IMR-90 (cell line): ENCODE measurements at regions not wholly inside any gene's neighbourhood (a gene's known extent, or its start where the extent isn't known, plus 50 kb on each side); places are given as distances from the start of the nearest gene placed in this dataset.

ENCODE experiments used
- ATAC-seq: fragments of 200-7000 bp; cut with Tn5 transposase; 2 replicates; pipeline ENCODE4 v1.9.1; 2020; ENCODE audit warnings: low read depth, mild to moderate bottlenecking, moderate library complexity
- BruUV-seq: library from RNA; stranded (reverse); fragments of 400-500 nt; replicated peaks from 2 replicates; lab custom pipeline; 2021; lab: Mats Ljungman, UMichigan
- CTCF ChIA-PET: fragments of 300-600 bp; formaldehyde crosslinking; extraction: SDS; loops from one replicate; lab custom pipeline; 2021; ENCODE audit warnings: antibody characterized with exemption; lab: Yijun Ruan, JAX
- POLR2A ChIA-PET: fragments of 300-600 bp; sonication (Branson Sonifier 250); formaldehyde crosslinking; loops from one replicate; lab custom pipeline; 2022; ENCODE audit warnings: antibody characterized with exemption; ENCODE audit not compliant: unreplicated experiment; lab: Charles Lee
- DNase-seq: peaks from one replicate; pipeline ENCODE4 v3.0.0; 2013
- H2AFZ ChIP-seq: replicated peaks from 2 replicates; pipeline ENCODE3; 2013; ENCODE audit warnings: low read length, mild to moderate bottlenecking; ENCODE audit not compliant: poor library complexity
- H2AK5ac ChIP-seq: 2 replicates; pipeline ENCODE4 v1.6.1; 2013; ENCODE audit warnings: low read depth, low read length, inconsistent platforms
- H2AK9ac ChIP-seq: replicated peaks from 2 replicates; pipeline ENCODE3; 2013; ENCODE audit warnings: mild to moderate bottlenecking, low read depth, low read length, moderate library complexity; ENCODE audit not compliant: poor library complexity
- H2BK120ac ChIP-seq: 2 replicates; pipeline ENCODE4 v1.6.1; 2013; ENCODE audit warnings: low read depth, low read length, inconsistent platforms
- H2BK15ac ChIP-seq: 3 replicates; pipeline ENCODE4 v1.6.1; 2013; ENCODE audit warnings: low read depth, low read length, inconsistent platforms
- H2BK20ac ChIP-seq: 2 replicates; pipeline ENCODE4 v1.6.1; 2013; ENCODE audit warnings: low read depth, mild to moderate bottlenecking, inconsistent platforms, low read length, moderate library complexity
- H2BK5ac ChIP-seq: 2 replicates; pipeline ENCODE4 v1.6.1; 2013; ENCODE audit warnings: mild to moderate bottlenecking, low read depth, low read length, inconsistent platforms; ENCODE audit not compliant: poor library complexity, severe bottlenecking
- H3K14ac ChIP-seq: replicated peaks from 2 replicates; pipeline ENCODE4 v1.6.1; 2013; ENCODE audit warnings: low read depth, low read length, inconsistent platforms
- H3K18ac ChIP-seq: 2 replicates; pipeline ENCODE4 v1.6.1; 2013; ENCODE audit warnings: low read depth, low read length, control low read depth
- H3K23ac ChIP-seq: 2 replicates; pipeline ENCODE4 v1.6.1; 2013; ENCODE audit warnings: low read depth, low read length, inconsistent platforms
- H3K27ac ChIP-seq: 2 replicates; pipeline ENCODE4 v1.5.1; 2013; ENCODE audit warnings: mild to moderate bottlenecking, control low read depth, low read length; ENCODE audit not compliant: insufficient read depth
- H3K27me3 ChIP-seq: 2 replicates; pipeline ENCODE4 v1.6.1; 2013; ENCODE audit warnings: low read length; ENCODE audit not compliant: control insufficient read depth, insufficient read depth
- H3K36me3 ChIP-seq: 2 replicates; pipeline ENCODE4 v1.6.1; 2013; ENCODE audit warnings: low read length, mixed read lengths; ENCODE audit not compliant: control insufficient read depth, insufficient read depth
- H3K4ac ChIP-seq: 2 replicates; pipeline ENCODE4 v1.6.1; 2013; ENCODE audit warnings: low read depth, low read length, inconsistent platforms
- H3K4me1 ChIP-seq: 2 replicates; pipeline ENCODE4 v1.6.1; 2013; ENCODE audit warnings: low read length, mixed read lengths; ENCODE audit not compliant: control insufficient read depth, insufficient read depth
- H3K4me2 ChIP-seq: 2 replicates; pipeline ENCODE4 v1.6.1; 2013; ENCODE audit warnings: low read depth, mild to moderate bottlenecking, control low read depth, low read length, moderate library complexity
- H3K4me3 ChIP-seq: 2 replicates; pipeline ENCODE4 v1.5.1; 2013; ENCODE audit warnings: low read depth, mild to moderate bottlenecking, control low read depth, low read length, moderate library complexity; ENCODE audit not compliant: insufficient read depth
- H3K56ac ChIP-seq: 2 replicates; pipeline ENCODE4 v1.6.1; 2013; ENCODE audit warnings: low read length, inconsistent platforms; ENCODE audit not compliant: insufficient read depth; ENCODE audit errors: extremely low read depth
- H3K79me1 ChIP-seq, 2 experiments: 2 replicates each; pipeline ENCODE4 v1.6.1; 2013; ENCODE audit warnings: low read length in 2 of 2, inconsistent platforms in 1 of 2, low read depth in 1 of 2
- H3K9ac ChIP-seq: 2 replicates; pipeline ENCODE4 v1.6.1; 2013; ENCODE audit warnings: low read depth, low read length, control low read depth
- H3K9me1 ChIP-seq: 2 replicates; pipeline ENCODE4 v1.6.1; 2013; ENCODE audit warnings: low read length, inconsistent platforms; ENCODE audit not compliant: insufficient read depth
- H3K9me3 ChIP-seq: 2 replicates; pipeline ENCODE4 v1.6.1; 2013; ENCODE audit warnings: low read length; ENCODE audit not compliant: control insufficient read depth, insufficient read depth
- H4K20me1 ChIP-seq: 2 replicates; pipeline ENCODE4 v1.6.1; 2013; ENCODE audit warnings: low read length, inconsistent platforms; ENCODE audit not compliant: insufficient read depth
- H4K5ac ChIP-seq: 2 replicates; pipeline ENCODE4 v1.6.1; 2013; ENCODE audit warnings: mild to moderate bottlenecking, low read depth, low read length, control low read depth
- H4K8ac ChIP-seq, 2 experiments: 2 replicates each; pipeline ENCODE4 v1.6.1; 2013; ENCODE audit warnings: low read depth in 2 of 2, low read length in 2 of 2, control low read depth in 1 of 2, inconsistent platforms in 1 of 2
- H4K91ac ChIP-seq: 2 replicates; pipeline ENCODE4 v1.6.1; 2013; ENCODE audit warnings: low read depth, low read length, inconsistent platforms; ENCODE audit not compliant: insufficient read depth
- MAZ ChIP-seq: IDR thresholded peaks from 2 replicates; pipeline ENCODE4 v1.6.1; 2012; ENCODE audit warnings: low read depth, mild to moderate bottlenecking, low read length, improper control_type of control experiment, moderate library complexity, borderline replicate concordance
- RCOR1 ChIP-seq: IDR thresholded peaks from 2 replicates; pipeline ENCODE4 v1.6.1; 2012; ENCODE audit warnings: mild to moderate bottlenecking, low read length, improper control_type of control experiment; ENCODE audit not compliant: insufficient replicate concordance
- WGBS, 2 experiments: methylation state at CpG; one replicate each; pipeline versions ENCODE4 v1.1.5 to v1.1.7; 2013; ENCODE audit warnings: missing lambda C conversion rate in 2 of 2; ENCODE audit not compliant: insufficient read length in 1 of 2; ENCODE audit errors: extremely low coverage in 2 of 2; 5-methylcytosine and 5-hydroxymethylcytosine counted together
- dilution Hi-C: fragments of 300-500 bp; cut with HindIII; formaldehyde crosslinking; loops from one replicate; pipeline ENCODE4 v1.14.3; 2018; ENCODE audit warnings: low sequenced_read_pairs; ENCODE audit not compliant: unreplicated experiment
- in situ Hi-C: fragments of 300-500 bp; cut with MboI; formaldehyde crosslinking; loops from 3 replicates; pipeline ENCODE4 v1.14.3; 2019; ENCODE audit warnings: low sequenced_read_pairs, inconsistent platforms, mixed read lengths
- intact Hi-C: fragments of 100-400 bp; cut with micrococcal nuclease; formaldehyde crosslinking; loops from 2 replicates; pipeline ENCODE4 v1.10.0; 2022
- TF ChIP-seq, protein P1 (sequence below): fragments of 150-350 bp; IDR thresholded peaks from 2 replicates; pipeline ENCODE4 v1.6.1; 2016; ENCODE audit warnings: low read depth, mild to moderate bottlenecking, low read length, moderate library complexity, borderline replicate concordance
- TF ChIP-seq, protein P2 (sequence below): conservative IDR thresholded peaks from 2 replicates; pipeline ENCODE4 v1.5.1; 2012; ENCODE audit warnings: mild to moderate bottlenecking, low read depth, low read length, improper control_type of control experiment
- TF ChIP-seq, protein P3 (sequence below): fragments of 150-350 bp; IDR thresholded peaks from 2 replicates; pipeline ENCODE4 v1.6.1; 2017; ENCODE audit warnings: mild to moderate bottlenecking, antibody characterized with exemption, low read length, low read depth

DNA sequence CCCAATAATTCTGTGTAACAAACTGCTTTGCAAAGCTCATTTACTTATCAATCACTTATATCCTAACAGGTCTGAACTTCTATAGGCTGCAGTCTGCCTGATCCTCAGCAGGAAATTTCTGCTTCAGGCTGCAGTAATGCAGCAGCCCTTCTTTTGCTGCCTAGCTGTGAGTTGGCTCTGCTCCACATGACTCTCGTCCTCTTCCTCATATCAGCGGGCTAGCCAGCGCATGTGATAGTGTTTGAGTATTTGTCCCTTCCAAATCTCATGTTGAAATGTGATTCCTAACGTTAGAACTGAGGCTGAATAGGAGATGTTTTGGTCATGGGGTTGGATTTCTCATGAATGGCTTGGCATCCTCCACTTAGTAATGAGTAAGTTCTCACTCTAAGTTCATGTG lies 387.8 kb downstream of the SEMA3D start:
- no peak overlapping the region for H2BK120ac ChIP-seq
- no peaks in the 10 kb centered on the region for H3K4me1 ChIP-seq
- peak overlapping the region; percentile 62 for H2AFZ ChIP-seq
- no peak overlapping the region for H4K5ac ChIP-seq
- DNase-seq (no peak), ATAC-seq (no peak)
- H3K4me2 ChIP-seq, result no peak overlapping the region
- H3K23ac ChIP-seq, result no peak overlapping the region
- no peak overlapping the region for H3K9ac ChIP-seq
- no peak overlapping the region for H4K91ac ChIP-seq
- CTCF ChIA-PET, result no interaction called here
- no peaks in the 10 kb centered on the region for H3K9me1 ChIP-seq
- H3K9me3 ChIP-seq, result no peaks in the 10 kb centered on the region
- dilution Hi-C loops, result no loop called here
- POLR2A ChIA-PET, result no interaction called here
- BruUV-seq, result no TSS peak
- no peaks in the 10 kb centered on the region for H3K79me1 ChIP-seq
- H2BK20ac ChIP-seq, result no peak overlapping the region
- no peaks in the 10 kb centered on the region for H4K20me1 ChIP-seq
- no CpG with 5 or more reads among the region's 4 CpGs for WGBS, 2 experiments
- TF ChIP-seq, protein P1, sequence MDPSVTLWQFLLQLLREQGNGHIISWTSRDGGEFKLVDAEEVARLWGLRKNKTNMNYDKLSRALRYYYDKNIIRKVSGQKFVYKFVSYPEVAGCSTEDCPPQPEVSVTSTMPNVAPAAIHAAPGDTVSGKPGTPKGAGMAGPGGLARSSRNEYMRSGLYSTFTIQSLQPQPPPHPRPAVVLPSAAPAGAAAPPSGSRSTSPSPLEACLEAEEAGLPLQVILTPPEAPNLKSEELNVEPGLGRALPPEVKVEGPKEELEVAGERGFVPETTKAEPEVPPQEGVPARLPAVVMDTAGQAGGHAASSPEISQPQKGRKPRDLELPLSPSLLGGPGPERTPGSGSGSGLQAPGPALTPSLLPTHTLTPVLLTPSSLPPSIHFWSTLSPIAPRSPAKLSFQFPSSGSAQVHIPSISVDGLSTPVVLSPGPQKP, result no peak
- TF ChIP-seq, protein P2, sequence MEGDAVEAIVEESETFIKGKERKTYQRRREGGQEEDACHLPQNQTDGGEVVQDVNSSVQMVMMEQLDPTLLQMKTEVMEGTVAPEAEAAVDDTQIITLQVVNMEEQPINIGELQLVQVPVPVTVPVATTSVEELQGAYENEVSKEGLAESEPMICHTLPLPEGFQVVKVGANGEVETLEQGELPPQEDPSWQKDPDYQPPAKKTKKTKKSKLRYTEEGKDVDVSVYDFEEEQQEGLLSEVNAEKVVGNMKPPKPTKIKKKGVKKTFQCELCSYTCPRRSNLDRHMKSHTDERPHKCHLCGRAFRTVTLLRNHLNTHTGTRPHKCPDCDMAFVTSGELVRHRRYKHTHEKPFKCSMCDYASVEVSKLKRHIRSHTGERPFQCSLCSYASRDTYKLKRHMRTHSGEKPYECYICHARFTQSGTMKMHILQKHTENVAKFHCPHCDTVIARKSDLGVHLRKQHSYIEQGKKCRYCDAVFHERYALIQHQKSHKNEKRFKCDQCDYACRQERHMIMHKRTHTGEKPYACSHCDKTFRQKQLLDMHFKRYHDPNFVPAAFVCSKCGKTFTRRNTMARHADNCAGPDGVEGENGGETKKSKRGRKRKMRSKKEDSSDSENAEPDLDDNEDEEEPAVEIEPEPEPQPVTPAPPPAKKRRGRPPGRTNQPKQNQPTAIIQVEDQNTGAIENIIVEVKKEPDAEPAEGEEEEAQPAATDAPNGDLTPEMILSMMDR, result no peak
- TF ChIP-seq MAZ (no peak), RCOR1 (no peak)
- TF ChIP-seq, protein P3, sequence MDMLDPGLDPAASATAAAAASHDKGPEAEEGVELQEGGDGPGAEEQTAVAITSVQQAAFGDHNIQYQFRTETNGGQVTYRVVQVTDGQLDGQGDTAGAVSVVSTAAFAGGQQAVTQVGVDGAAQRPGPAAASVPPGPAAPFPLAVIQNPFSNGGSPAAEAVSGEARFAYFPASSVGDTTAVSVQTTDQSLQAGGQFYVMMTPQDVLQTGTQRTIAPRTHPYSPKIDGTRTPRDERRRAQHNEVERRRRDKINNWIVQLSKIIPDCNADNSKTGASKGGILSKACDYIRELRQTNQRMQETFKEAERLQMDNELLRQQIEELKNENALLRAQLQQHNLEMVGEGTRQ, result no peak
- H2BK15ac ChIP-seq, result no peak overlapping the region
- H2BK5ac ChIP-seq, result no peak overlapping the region
- H3K4me3 ChIP-seq, result no peak overlapping the region
- intact Hi-C loops, result no loop called here
- no peak overlapping the region for H3K14ac ChIP-seq
- H3K27ac ChIP-seq, result no peak overlapping the region
- H2AK9ac ChIP-seq, result no peak overlapping the region
- no peaks in the 10 kb centered on the region for H3K36me3 ChIP-seq
- H3K56ac ChIP-seq, result no peak overlapping the region
- H2AK5ac ChIP-seq, result no peak overlapping the region
- in situ Hi-C loops, result no loop called here
- H3K4ac ChIP-seq, result no peak overlapping the region
- no peaks in the 10 kb centered on the region for H3K27me3 ChIP-seq
- no peak overlapping the region for H4K8ac ChIP-seq
- no peak overlapping the region for H3K18ac ChIP-seq
